Neutrophil (primary cell): ENCODE measurements at regions not wholly inside any gene's neighbourhood (a gene's known extent, or its start where the extent isn't known, plus 50 kb on each side); places are given as distances from the start of the nearest gene placed in this dataset.

Experiments used
- H3K27ac ChIP-seq: fragments of 200-600 bp; sonication (generic); 2 replicates; pipeline ENCODE4 v1.5.1; 2016; ENCODE audit warnings: mild to moderate bottlenecking, moderate library complexity
- H3K27me3 ChIP-seq: fragments of 200-600 bp; sonication (generic); 2 replicates; pipeline ENCODE4 v1.6.0; 2016; ENCODE audit warnings: mild to moderate bottlenecking
- H3K36me3 ChIP-seq: fragments of 200-600 bp; sonication (generic); 2 replicates; pipeline ENCODE4 v1.5.1; 2017
- H3K4me1 ChIP-seq, 2 experiments: fragments of 200-600 bp in 1 of 2; sonication (generic) in 1 of 2; 1 replicate in 1 of 2; 2 replicates in 1 of 2; pipeline versions ENCODE4 v1.5.1 to v1.6.1; 2013 to 2016; ENCODE audit warnings: low read depth in 1 of 2, low read length in 1 of 2, mild to moderate bottlenecking in 1 of 2, moderate library complexity in 1 of 2; ENCODE audit not compliant: control insufficient read depth in 1 of 2, insufficient read depth in 1 of 2
- H3K4me3 ChIP-seq, 2 experiments: fragments of 200-600 bp in 1 of 2; sonication (generic) in 1 of 2; 1 replicate in 1 of 2; 2 replicates in 1 of 2; pipeline ENCODE4 v1.5.1; 2013 to 2016; ENCODE audit warnings: low read depth in 1 of 2, low read length in 1 of 2, mild to moderate bottlenecking in 1 of 2, moderate library complexity in 1 of 2
- H3K9me3 ChIP-seq: fragments of 200-600 bp; sonication (generic); 2 replicates; pipeline ENCODE4 v1.5.1; 2016
- TF ChIP-seq, protein P1 (sequence below): fragments of 200-600 bp; sonication (generic); IDR thresholded peaks from 2 replicates; pipeline ENCODE4 v1.5.1; 2016; ENCODE audit warnings: antibody characterized with exemption

DNA sequence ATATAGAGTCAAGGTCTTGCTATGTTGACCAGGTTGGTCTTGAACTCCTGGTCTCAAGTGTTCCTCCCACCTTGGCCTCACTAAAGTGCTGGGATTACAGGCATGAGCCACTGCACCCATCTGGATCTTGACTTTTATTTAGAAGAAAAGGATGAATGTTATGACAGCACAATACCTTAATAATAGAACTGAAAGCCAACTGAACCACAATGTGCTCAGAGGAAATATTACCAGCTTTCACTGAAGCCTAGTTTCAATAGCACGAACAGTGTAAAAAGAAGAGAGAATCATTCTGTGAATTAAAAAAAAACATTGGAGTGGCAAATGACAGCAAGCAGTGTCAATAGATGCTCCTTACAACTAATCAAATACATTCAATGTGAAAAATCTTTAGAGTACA is 239.2 kb upstream of the RMST start:
- TF ChIP-seq, protein P1, sequence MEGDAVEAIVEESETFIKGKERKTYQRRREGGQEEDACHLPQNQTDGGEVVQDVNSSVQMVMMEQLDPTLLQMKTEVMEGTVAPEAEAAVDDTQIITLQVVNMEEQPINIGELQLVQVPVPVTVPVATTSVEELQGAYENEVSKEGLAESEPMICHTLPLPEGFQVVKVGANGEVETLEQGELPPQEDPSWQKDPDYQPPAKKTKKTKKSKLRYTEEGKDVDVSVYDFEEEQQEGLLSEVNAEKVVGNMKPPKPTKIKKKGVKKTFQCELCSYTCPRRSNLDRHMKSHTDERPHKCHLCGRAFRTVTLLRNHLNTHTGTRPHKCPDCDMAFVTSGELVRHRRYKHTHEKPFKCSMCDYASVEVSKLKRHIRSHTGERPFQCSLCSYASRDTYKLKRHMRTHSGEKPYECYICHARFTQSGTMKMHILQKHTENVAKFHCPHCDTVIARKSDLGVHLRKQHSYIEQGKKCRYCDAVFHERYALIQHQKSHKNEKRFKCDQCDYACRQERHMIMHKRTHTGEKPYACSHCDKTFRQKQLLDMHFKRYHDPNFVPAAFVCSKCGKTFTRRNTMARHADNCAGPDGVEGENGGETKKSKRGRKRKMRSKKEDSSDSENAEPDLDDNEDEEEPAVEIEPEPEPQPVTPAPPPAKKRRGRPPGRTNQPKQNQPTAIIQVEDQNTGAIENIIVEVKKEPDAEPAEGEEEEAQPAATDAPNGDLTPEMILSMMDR: no peak
- Histone ChIP-seq H3K4me3 (no peak overlapping the region), H3K27me3 (no peaks in the 10 kb centered on the region), H3K27ac (no peak overlapping the region), H3K4me1 (no peaks in the 10 kb centered on the region), H3K9me3 (no peaks in the 10 kb centered on the region), H3K36me3 (no peaks in the 10 kb centered on the region)

DNA sequence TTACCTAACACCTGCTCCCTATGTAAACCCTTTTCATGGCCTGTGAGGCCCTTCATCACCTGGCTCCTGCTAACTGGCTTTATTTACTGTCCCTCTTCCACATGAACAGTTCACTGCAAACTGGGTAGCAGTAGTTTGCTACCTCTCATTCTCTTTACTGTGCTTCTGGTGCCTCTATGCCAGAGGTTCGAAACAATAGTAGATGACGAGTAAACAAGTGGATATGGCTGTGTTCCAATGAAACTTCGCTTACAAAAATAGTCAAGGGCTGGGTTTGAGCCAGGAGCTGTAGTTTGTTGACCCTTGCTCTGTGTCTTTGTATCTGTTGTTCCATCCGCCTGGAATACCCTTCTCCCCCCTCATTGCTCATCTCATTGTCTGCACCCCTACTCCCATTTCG is 233.6 kb upstream of the RMST start:
- Histone ChIP-seq H3K9me3 (no peaks in the 10 kb centered on the region), H3K36me3 (no peaks in the 10 kb centered on the region), H3K4me1 (no peaks in the 10 kb centered on the region), H3K27me3 (no peaks in the 10 kb centered on the region), H3K4me3 (no peak overlapping the region), H3K27ac (no peak overlapping the region)
- TF ChIP-seq, protein P1: no peak

DNA sequence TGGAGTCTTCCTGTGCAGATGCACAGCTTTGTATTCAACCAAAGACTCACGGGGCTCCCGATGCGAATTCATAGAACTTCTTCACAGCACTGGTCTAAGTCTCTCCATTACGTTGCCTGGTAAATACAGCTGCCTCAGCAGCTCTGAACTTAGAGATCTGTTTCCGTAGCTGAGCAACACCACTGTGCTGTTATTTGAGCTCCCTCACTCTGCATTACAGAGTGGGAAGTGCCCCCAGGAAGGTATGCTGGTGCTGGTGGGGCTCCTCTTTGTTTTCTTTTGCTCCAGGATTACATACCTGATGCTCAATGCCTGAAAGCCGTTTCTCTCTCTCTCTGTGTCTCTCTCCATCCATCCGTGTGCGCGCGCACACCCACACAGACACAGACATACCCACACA is 227.5 kb upstream of the RMST start:
- H3K4me3 ChIP-seq: no peak overlapping the region
- no peak overlapping the region for H3K27ac ChIP-seq
- no peaks in the 10 kb centered on the region for H3K4me1 ChIP-seq
- TF ChIP-seq, protein P1: no peak
- no peaks in the 10 kb centered on the region for H3K27me3 ChIP-seq
- no peaks in the 10 kb centered on the region for H3K36me3 ChIP-seq
- no peaks in the 10 kb centered on the region for H3K9me3 ChIP-seq

DNA sequence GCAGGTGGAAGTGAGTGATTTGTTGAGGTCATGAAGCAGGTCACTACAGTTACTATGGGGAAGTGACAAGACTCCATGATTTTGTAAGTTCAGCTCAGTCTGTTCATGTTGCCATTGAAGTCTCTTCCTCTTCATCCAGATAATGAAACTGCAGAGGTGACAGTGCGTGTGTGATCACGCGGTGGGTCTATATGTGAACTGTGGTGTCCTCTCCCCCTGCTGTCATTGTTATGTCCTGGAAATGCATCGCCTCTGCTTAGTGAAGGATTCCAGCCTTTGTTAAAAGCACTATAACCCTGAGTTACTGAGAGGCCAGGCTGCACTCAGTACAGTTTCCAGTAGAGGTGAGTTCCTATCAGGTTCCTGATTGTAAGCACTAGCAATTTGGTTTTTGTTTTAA is 216.2 kb upstream of the RMST start:
- H3K27ac ChIP-seq: no peak overlapping the region
- no peaks in the 10 kb centered on the region for H3K36me3 ChIP-seq
- no peak overlapping the region for H3K4me3 ChIP-seq
- TF ChIP-seq, protein P1: no peak
- H3K4me1 ChIP-seq: no peaks in the 10 kb centered on the region
- H3K9me3 ChIP-seq: no peaks in the 10 kb centered on the region
- no peaks in the 10 kb centered on the region for H3K27me3 ChIP-seq

DNA sequence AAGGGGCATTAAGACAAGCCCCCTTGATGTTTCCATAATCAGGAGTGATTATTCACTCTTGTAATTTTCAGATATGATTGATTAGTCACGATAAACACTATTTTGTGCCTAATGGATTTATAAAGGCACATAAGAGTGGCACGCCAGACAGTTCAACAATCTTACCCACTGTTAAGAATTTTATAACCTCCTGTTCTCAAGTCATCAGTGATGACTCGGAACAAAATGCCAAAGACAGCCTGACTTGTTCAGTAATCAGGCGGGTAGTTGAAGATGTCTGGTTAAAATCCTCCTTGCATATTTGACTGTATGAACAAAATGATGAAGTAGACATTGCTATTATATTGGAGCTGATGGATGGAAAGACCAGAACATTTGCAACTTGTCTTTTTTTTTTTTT is 212.1 kb upstream of the RMST start:
- TF ChIP-seq, protein P1: no peak
- no peaks in the 10 kb centered on the region for H3K4me1 ChIP-seq
- no peaks in the 10 kb centered on the region for H3K9me3 ChIP-seq
- no peak overlapping the region for H3K27ac ChIP-seq
- H3K36me3 ChIP-seq: no peaks in the 10 kb centered on the region
- H3K4me3 ChIP-seq: no peak overlapping the region
- no peaks in the 10 kb centered on the region for H3K27me3 ChIP-seq

DNA sequence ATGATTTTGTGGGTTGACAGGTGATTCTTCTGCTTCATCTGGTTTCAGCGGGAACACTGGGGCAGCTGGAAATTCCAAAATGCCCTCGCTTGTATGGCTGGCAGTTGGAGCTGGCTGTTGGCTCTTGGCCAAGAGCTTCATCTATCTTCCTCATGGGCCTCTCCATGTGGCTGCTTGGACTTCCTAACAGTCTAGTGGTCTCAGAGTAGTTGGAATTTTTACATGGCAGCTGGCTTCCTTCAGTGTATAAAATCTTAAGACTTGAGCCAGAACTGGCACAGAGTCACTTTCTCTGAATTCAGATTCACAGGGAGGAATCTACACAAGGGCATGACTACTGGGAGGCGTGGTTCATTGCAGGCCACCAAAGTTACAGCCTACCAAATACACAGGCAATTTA is 204.9 kb upstream of the RMST start:
- H3K27me3 ChIP-seq: no peaks in the 10 kb centered on the region
- H3K36me3 ChIP-seq: no peaks in the 10 kb centered on the region
- H3K4me1 ChIP-seq: no peaks in the 10 kb centered on the region
- no peak overlapping the region for H3K27ac ChIP-seq
- H3K4me3 ChIP-seq: no peak overlapping the region
- TF ChIP-seq, protein P1: no peak
- H3K9me3 ChIP-seq: no peaks in the 10 kb centered on the region
